GM18951 (cell line): ENCODE measurements at regions not wholly inside any gene's neighbourhood (a gene's known extent, or its start where the extent isn't known, plus 50 kb on each side); places are given as distances from the start of the nearest gene placed in this dataset.
"Not testable (repeated sequence)": the region's sequence is repeated elsewhere in the genome, so short reads cannot be mapped to it uniquely, and the experiment has no call there.

ENCODE experiments used
- POLR2A ChIP-seq: IDR thresholded peaks from 4 replicates; pipeline ENCODE4 v1.6.1; 2011; ENCODE audit warnings: mild to moderate bottlenecking; ENCODE audit not compliant: insufficient read length, insufficient read depth; ENCODE audit errors: extremely low read depth
- in situ Hi-C: fragments of 300-500 bp; cut with MboI; formaldehyde crosslinking; loops from one replicate; pipeline ENCODE4 v1.12.0; 2022; ENCODE audit warnings: low sequenced_read_pairs, mixed read lengths, inconsistent platforms; ENCODE audit not compliant: unreplicated experiment

- no peak for TF ChIP-seq POLR2A
- in situ Hi-C loops, result no loop called here
Measured at GRCh38 chr2:39975476-39976020, 196.5 kb upstream of the THUMPD2 start.

- TF ChIP-seq POLR2A, result no peak
- in situ Hi-C loops, result no loop called here
Measured at GRCh38 chr2:39968037-39968436, 189.0 kb upstream of the THUMPD2 start.

- in situ Hi-C loops, result not testable (repeated sequence)
Measured at GRCh38 chr2:39960681-39961080, 181.6 kb upstream of the THUMPD2 start.

- no peak for TF ChIP-seq POLR2A
- in situ Hi-C loops, result no loop called here
Measured at GRCh38 chr2:39954346-39954745, 175.3 kb upstream of the THUMPD2 start.

- TF ChIP-seq POLR2A, result no peak
- in situ Hi-C loops, result no loop called here
Measured at GRCh38 chr2:39949131-39949530, 170.1 kb upstream of the THUMPD2 start.

GRCh38 chr2:39948016-39948719 lies 169.1 kb upstream of the THUMPD2 start:
- in situ Hi-C loops, result no loop called here
- no peak for TF ChIP-seq POLR2A

GRCh38 chr2:39947294-39948015 lies 168.4 kb upstream of the THUMPD2 start:
- no peak for TF ChIP-seq POLR2A
- in situ Hi-C loops, result no loop called here

- in situ Hi-C loops, result no loop called here
- no peak for TF ChIP-seq POLR2A
Measured at GRCh38 chr2:39942950-39943349, 163.9 kb upstream of the THUMPD2 start.

- TF ChIP-seq POLR2A, result no peak
- in situ Hi-C loops, result no loop called here
Measured at GRCh38 chr2:39938035-39938835, 159.2 kb upstream of the THUMPD2 start.

- no peak for TF ChIP-seq POLR2A
- in situ Hi-C loops, result no loop called here
Measured at GRCh38 chr2:39937621-39938020, 158.6 kb upstream of the THUMPD2 start.

- TF ChIP-seq POLR2A, result no peak
- in situ Hi-C loops, result no loop called here
Measured at GRCh38 chr2:39934851-39935250, 155.8 kb upstream of the THUMPD2 start.

- in situ Hi-C loops, result no loop called here
- TF ChIP-seq POLR2A, result no peak
Measured at GRCh38 chr2:39933196-39933595, 154.1 kb upstream of the THUMPD2 start.

- TF ChIP-seq POLR2A, result no peak
- in situ Hi-C loops, result no loop called here
Measured at GRCh38 chr2:39932198-39932597, 153.1 kb upstream of the THUMPD2 start.
